DMS153 treated with DMSO at 0.1 percent for 48 hours (cell line): ENCODE measurements at regions not wholly inside any gene's neighbourhood (a gene's known extent, or its start where the extent isn't known, plus 50 kb on each side); places are given as distances from the start of the nearest gene placed in this dataset.
"Not testable (repeated sequence)": the region's sequence is repeated elsewhere in the genome, so short reads cannot be mapped to it uniquely, and the experiment has no call there.

ENCODE experiments used
- DNase-seq: peaks from one replicate; lab custom pipeline; 2025; ENCODE audit not compliant: unreplicated experiment; lab: John Stamatoyannopoulos, UW

- no peak for DNase-seq
Measured at GRCh38 chr13:112172641-112173251, 105.8 kb downstream of the SOX1 start.

- no peak for DNase-seq
Measured at GRCh38 chr13:112174476-112175110, 107.6 kb downstream of the SOX1 start.

- no peak for DNase-seq
Measured at GRCh38 chr13:112175162-112176075, 108.5 kb downstream of the SOX1 start.

- not testable (repeated sequence) for DNase-seq
Measured at GRCh38 chr13:112176141-112177119, 109.5 kb downstream of the SOX1 start.

- peak; percentile 23 for DNase-seq
Measured at GRCh38 chr13:112177450-112178288, 110.7 kb downstream of the SOX1 start.

- no peak for DNase-seq
Measured at GRCh38 chr13:112178769-112179168, 111.8 kb downstream of the SOX1 start.

- DNase-seq = no peak
Measured at GRCh38 chr13:112179421-112179820, 112.5 kb downstream of the SOX1 start.

GRCh38 chr13:112179995-112180394, 113.0 kb downstream of the SOX1 start:
- no peak for DNase-seq

- DNase-seq = no peak
Measured at GRCh38 chr13:112181336-112182067, 114.6 kb downstream of the SOX1 start.

- DNase-seq = no peak
Measured at GRCh38 chr13:112182251-112182650, 115.3 kb downstream of the SOX1 start.

GRCh38 chr13:112182846-112183531, 116.0 kb downstream of the SOX1 start:
- no peak for DNase-seq

GRCh38 chr13:112183532-112184090, 116.7 kb downstream of the SOX1 start:
- DNase-seq = no peak

- no peak for DNase-seq
Measured at GRCh38 chr13:112184261-112184660, 117.3 kb downstream of the SOX1 start.

GRCh38 chr13:112184851-112185371, 118.0 kb downstream of the SOX1 start:
- no peak for DNase-seq

GRCh38 chr13:112185466-112185865, 118.5 kb downstream of the SOX1 start:
- DNase-seq = no peak

GRCh38 chr13:112186091-112186490, 119.1 kb downstream of the SOX1 start:
- no peak for DNase-seq

GRCh38 chr13:112187527-112188297, 120.8 kb downstream of the SOX1 start:
- DNase-seq = no peak
